ENCODE measurements at regions not wholly inside any gene's neighbourhood (a gene's known extent, or its start where the extent isn't known, plus 50 kb on each side); places are given as distances from the start of the nearest gene placed in this dataset.
"Not testable (repeated sequence)": the region's sequence is repeated elsewhere in the genome, so short reads cannot be mapped to it uniquely, and the experiment has no call there.

- intact Hi-C loops (cut with micrococcal nuclease): no loop called here
These were observed 54.7 kb downstream of the ASCL1 start for GRCh38 chr12:103011974-103012763.

GRCh38 chr12:103012884-103013283 lies 55.4 kb downstream of the ASCL1 start:
- intact Hi-C loops (cut with micrococcal nuclease): no loop called here

DNA sequence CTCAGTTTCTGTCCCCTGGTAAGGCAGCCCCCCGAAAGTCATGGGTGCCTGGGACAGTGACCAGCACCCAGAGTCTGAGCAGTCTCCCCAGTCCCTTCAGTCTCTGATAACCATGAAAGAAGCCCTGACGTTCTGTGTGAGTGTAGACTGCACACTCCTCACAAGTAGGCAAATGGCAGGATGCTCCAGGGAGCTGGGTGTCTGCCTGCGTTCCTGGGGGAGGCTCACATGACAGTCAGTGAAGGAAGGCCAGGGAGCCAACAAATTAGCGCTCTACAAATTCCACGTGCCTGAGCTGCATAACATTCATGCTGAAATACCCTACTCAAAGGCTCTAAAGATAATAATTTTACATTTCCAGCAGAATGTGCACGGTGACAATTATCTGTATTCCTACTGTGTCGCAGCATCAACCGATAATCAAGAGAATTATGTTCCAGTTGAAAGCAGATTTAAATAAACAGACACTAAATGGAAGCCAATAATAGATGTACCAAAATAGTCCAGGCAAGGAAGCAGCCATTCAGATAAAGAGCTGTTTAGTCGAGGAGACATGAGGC lies 56.3 kb downstream of the ASCL1 start:
- intact Hi-C loops (cut with micrococcal nuclease): no loop called here

GRCh38 chr12:103016381-103016780 lies 58.9 kb downstream of the ASCL1 start:
- intact Hi-C loops (cut with micrococcal nuclease): no loop called here

- intact Hi-C loops (cut with micrococcal nuclease): no loop called here
These were observed 63.4 kb downstream of the ASCL1 start for GRCh38 chr12:103020839-103021238.

DNA sequence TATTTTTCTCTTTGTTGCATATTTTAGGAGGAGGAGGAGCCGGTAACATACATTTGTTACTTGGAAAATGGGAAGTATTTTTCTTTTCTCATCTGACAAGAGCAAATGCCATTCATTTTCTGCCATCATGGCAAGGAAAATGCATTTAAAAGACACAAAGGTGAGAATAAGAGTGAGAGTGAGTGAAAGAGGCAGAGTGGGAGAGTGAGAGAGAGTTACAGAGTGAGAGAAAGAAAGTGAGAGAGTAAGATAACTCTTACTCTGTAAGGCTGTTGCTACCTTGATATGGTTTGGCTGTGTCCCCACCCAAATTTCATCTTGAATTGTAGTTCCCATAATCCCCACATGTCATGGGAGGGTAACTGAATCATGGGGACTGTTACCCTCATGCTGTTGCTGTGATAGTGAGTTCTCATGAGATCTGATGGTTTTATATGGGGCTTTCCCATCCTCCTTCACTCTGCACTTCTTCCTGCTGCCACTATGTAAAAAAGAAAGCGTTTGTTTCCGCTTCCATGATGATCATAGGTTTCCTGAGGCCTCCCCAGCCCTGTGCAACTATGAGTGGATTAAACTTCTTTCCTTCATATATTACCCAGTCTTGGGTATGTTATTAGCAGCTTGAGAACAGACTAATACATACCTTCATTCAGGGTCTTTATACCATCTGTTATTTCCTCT lies 64.2 kb downstream of the ASCL1 start:
- intact Hi-C loops (cut with micrococcal nuclease): no loop called here

DNA sequence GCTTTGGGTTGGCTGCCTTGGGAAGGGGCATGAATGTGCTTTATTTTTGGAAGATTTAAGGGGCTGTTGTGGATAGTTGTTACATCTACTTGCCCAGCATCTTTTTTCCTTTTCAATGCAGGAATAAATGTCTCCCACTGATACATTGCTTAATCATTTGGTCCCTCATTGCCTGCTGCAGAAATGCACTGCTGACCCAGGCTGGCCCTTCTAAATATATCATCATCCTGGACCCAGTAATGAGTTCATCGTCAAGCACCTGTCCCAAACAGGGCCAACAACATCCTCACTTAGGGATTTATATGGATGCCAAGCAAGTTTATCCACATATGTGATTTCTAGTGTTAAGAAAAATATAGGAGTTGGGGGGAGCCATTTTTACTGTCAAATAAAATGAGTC lies 67.2 kb downstream of the ASCL1 start:
- intact Hi-C loops (cut with micrococcal nuclease): no loop called here

DNA sequence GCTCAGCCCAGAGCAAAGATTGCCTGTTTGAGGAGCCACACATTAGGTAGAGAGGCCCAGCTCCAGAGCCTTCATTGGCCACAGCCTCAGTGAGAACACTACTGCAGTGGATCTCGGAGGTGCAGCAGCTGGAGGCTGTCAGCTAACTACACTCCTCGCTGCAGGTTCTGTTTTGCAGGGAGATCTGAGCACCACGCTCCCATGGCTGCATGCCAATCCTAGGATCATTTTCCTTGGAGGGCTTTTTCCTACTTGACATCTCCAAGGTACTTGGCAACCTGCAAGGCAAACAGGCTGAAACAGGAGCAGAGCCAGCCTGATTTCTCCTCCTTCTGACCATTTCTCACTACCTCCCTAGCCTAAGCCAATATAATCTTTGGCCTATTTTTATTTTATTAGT lies 69.2 kb downstream of the ASCL1 start:
- intact Hi-C loops (cut with micrococcal nuclease): not testable (repeated sequence)

DNA sequence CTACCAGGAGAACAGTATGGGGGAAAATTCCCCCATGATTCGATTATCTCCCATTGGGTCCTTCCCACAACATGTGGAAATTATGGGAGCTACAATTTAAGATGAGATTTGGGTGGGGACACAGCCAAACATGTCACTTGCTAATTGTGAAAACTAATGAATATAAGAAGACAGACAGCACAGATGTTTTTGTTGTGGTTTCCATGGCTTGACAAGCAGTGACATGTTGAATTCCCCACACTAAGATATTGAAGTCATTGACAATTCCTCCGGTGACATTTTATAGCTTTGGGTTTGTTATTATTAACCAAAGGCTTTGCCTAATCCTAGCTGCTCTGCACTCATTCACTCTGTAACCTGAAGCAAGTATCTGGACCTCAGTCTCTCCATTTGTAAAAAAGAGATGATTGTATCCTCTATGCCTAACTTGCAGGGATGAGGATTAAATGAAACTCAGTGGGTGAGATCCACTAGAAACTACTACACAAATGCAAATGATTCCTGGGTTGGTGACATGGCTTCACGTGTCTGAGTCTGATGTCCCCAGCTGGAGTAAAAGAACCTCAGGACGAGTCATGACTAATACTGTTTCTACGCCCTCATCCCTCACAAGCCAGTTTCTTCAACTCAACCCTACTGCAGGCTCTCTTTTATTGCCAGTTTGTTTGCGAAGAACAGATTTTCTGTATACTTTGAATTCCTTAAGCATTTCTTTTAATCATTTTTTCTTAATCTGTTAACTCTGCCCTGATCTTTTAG lies 71.6 kb downstream of the ASCL1 start:
- intact Hi-C loops (cut with micrococcal nuclease): no loop called here

GRCh38 chr12:103036581-103037214 lies 79.2 kb downstream of the ASCL1 start:
- intact Hi-C loops (cut with micrococcal nuclease): loop anchor here (5.0 kb wide), 1 partner anchor 79 kb away; the partner anchor contains the start of gene ASCL1

DNA sequence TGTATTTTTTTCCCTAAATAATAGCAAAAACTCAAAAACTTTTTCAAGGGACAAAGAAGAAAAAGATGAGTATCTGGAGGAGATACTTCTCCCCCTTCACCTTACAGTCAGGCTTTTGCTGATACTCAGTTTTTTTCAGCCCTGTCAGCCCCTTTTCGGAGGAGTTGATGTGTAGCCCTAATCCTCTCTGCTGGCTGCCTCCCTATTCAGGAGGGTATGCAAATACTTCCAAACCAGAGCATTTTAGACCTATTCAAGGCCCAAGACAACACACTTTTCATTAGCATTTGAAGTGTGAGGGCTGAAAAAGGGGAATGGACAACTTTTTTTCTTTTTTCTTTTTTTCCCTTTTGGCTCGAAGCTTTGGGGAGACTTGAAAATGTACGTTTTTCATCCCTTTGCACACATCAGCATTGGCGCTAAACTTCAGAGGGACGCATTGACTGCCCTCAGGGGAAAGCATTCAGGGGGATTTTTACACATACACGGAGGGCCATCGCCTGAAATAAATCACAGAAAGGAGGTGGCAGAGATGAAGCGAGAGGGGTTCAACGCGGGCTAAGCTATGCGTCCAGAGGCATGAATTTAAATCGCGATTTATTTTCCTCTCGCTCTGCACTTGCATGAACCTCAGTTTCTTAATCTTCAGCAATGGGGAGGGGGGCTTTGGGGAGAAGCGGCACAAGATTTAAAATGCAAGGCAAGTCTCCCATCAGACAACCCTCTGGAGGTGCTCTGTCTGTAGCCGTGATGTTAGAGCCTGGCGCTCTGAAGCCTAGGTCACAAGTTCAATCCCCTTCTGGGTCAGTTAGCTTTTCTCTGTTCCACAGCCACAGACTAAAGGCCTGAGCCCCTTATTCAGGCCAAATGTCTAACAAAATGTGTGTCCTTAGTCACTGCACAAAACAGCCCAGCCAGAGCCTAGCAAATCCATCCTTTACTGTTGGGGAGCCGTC lies 86.3 kb downstream of the ASCL1 start:
- intact Hi-C loops (cut with micrococcal nuclease): no loop called here

- intact Hi-C loops (cut with micrococcal nuclease): no loop called here
These were observed 88.7 kb downstream of the ASCL1 start for GRCh38 chr12:103046154-103046553.

GRCh38 chr12:103050273-103050672 lies 92.8 kb downstream of the ASCL1 start:
- intact Hi-C loops (cut with micrococcal nuclease): no loop called here

DNA sequence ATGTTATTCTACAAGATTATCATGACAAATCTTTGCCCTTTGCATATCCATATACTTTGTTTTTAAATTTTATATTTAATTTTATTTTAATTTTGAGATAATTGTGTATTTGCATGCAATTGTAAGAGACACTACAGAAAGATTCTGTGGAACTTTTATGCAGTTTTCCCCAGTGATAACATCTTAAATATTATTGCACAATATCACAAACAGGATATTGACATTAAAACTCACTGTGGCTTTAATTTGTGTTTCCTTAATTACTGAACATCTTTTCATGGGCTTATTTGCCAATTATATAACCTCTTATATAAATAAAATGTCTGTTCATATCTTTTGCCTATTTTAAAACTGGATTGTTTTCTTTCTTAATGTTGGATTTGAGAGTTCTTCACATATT lies 95.6 kb downstream of the ASCL1 start:
- intact Hi-C loops (cut with micrococcal nuclease): no loop called here

- intact Hi-C loops (cut with micrococcal nuclease): no loop called here
These were observed 116.2 kb downstream of the ASCL1 start for GRCh38 chr12:103073630-103074029.

DNA sequence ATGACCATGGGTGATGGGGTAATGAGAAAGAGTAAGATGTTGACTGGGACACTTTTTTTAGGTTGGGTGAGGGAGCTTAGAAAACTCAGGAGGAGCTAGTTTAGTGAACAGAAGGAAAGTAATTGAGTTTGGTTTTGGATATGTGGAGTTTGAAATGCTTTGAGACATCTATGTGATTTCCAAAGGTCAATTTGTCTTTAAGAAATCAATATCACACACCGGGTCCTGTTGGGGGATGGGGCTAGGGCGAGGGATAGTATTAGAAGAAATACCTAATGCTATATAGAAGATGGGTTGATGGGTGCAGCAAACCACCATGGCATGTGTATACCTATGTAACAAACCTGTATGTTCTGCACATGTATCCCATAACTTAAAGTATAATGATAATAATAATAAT lies 118.4 kb downstream of the ASCL1 start:
- intact Hi-C loops (cut with micrococcal nuclease): no loop called here

DNA sequence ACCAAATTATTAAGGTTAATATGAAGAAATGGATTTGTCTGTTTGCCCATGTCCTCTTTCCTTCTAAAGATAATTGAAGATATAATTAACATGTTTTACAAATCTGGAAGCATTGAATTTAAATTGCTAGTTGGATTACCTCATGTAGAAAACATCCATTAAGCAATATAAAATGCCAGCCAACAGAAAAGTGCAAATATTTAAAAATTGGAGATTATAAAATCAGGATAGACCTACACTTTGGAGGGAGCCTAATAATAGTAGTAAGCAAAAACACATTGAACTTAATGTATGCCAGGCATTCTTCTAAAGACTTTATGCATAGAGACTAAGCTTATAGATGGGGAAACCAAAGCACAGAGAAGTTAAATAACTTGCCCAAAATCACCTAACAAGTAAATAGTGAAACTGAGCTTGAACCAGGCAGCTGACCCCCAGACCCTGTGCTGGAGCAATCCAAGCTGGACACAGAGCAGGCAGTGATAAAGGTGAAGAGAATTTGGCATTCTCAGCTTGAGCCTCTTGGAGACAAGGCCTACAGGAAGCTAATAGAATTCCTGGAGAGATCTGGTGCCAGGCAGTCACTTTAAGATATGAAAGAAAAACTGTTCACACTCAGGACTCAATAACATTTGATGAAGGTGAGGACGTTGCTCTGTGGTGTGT lies 119.8 kb downstream of the ASCL1 start:
- intact Hi-C loops (cut with micrococcal nuclease): no loop called here

DNA sequence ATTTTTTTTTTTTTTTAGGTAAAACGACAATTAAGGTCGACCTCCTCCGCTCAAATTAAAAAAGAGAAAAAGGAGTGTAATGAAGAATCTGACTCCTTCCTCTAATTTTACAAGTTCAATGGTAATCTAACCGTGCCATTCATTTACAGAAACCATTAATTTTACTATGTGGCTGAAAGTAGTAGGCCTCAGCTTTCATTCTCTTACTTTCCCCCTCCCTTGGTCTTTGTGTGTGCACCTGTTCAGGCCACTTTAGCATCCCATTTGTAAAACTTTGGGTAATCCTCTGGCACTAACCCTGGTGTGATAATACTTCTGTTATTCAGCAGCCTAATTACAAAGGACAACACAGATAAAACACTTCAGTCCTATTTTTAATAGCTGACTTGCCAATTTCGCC lies 128.1 kb downstream of the ASCL1 start:
- intact Hi-C loops (cut with micrococcal nuclease): no loop called here

DNA sequence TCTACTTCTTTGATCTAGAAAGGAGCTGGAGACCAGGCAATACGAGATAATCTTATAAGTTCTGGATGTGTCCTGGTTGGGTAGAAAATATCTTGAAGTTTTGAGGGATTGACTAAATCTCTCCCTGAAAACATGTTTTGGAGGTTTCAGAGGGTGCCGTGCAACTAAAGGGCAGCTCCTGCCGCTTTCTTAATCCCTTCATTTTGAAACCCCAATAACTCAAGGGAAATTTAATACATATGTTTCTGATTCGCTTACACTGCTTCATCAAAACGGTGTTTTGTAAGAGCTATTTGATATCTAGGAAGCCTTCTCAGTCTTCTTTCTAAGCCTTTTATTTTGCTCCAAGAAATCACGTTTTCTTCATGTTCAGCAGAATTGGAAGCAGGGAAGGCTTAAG lies 129.0 kb downstream of the ASCL1 start:
- intact Hi-C loops (cut with micrococcal nuclease): no loop called here

Data from T-helper 1 cell treated with Interleukin-12 subunit alpha and Interleukin-12 subunit beta and Interleukin-4 antibody, amounts not matched to agents 30 ng/mL and 1 ng/mL, for 36 hours (primary cell).